NCI-H524 (cell line): ENCODE measurements at regions not wholly inside any gene's neighbourhood (a gene's known extent, or its start where the extent isn't known, plus 50 kb on each side); places are given as distances from the start of the nearest gene placed in this dataset.
A peak's percentile ranks its signal among the peaks of the same experiment; 100 is the strongest.
"Not testable (repeated sequence)": the region's sequence is repeated elsewhere in the genome, so short reads cannot be mapped to it uniquely, and the experiment has no call there.

ENCODE experiments used
- DNase-seq, 2 experiments: peaks; one replicate each; lab custom pipeline; 2025; lab: John Stamatoyannopoulos, UW

DNA sequence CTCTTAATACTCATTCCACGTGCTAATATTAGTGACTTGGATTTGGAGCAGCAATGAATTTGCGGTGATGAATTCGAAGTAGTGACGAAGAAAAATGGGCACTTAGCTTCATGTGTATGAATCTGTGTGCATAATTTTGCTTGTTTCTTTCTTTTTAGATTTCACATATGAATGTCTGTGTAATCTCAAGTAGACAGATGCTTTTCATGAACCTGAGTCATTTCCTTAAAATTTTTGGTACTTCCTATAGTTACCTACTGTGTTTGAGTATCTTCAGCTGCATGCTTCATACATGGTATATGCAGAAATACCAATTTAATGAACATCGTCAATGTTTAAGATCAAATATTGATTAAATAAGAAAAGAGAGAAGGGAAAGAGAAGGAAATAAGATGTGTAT lies 540.2 kb downstream of the RAB38 start:
- DNase-seq, result no peak

- no peak for DNase-seq
Measured at GRCh38 chr11:87634331-87634730, 540.9 kb downstream of the RAB38 start.

DNA sequence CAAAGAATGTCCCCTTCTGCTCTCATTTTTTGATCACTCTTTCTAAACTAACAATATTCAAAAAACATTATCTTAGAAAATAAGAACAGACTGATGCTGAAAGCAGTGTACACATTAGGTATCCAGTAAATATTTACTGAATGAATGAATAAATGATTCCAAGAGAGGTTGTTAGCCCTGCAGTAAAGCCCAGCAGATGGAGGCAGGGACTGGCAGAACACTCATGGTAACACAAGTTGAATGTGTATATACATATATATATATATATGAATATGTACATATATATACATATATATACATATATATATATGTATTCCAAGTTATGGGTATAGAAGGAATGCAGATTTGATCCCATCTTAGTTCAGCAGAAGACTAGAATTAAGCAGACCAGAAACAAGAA lies 546.3 kb downstream of the RAB38 start:
- no peak for DNase-seq

DNA sequence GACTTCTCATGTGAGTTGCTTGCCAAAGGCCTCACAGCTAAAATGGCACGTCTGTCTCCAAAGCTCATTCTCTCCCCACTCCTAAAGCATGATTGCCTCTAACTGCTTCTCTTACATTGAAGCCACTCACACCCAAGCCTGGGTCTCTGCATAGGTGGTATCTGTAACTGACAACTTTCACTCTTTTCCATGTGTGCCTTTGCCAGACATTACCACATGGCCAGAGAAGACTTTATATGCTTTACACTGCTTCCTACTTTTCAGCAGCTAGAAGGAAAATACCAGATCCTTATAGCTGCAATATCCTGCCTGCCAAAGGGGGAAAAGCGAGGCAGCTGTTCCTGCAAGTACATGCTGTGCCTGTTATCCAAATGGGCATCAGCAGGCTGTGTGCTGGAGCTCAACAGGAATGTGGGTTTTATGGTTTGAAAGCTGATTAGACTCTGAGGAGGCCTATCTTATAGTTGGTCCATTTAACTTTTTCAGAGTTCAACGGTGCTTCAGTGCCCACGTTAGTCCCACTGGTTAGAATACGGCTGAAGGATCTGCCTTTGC lies 547.1 kb downstream of the RAB38 start:
- DNase-seq, result peak in 1 of 2 experiments; percentile 12

DNA sequence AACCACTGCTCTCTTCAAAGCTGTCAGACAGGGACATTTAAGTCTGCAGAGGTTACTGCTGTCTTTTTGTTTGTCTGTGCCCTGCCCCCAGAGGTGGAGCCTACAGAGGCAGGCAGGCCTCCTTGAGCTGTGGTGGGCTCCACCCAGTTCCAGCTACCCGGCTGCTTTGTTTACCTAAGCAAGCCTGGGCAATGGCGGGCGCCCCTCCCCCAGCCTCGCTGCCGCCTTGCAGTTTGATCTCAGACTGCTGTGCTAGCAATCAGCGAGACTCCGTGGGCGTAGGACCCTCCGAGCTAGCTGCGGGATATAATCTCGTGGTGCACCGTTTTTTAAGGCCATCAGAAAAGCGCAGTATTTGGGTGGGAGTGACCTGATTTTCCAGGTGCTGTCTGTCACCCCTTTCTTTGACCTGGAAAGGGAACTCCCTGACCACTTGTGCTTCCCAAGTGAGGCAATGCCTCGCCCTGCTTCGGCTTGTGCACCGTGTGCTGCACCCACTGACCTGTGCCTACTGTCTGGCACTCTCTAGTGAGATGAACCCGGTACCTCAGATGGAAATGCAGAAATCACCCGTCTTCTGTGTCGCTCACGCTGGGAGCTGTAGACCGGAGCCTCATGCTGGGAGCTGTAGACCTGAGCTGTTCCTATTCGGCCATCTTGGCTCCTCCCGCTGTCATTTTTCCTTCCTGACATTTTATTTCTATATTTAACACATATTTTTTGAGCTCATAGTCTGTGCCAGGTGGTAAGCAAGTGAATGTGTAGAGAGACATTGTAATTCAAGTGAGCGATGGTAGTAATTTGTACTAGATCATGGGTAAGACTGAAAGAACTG lies 551.5 kb downstream of the RAB38 start:
- DNase-seq, result not testable (repeated sequence)

DNA sequence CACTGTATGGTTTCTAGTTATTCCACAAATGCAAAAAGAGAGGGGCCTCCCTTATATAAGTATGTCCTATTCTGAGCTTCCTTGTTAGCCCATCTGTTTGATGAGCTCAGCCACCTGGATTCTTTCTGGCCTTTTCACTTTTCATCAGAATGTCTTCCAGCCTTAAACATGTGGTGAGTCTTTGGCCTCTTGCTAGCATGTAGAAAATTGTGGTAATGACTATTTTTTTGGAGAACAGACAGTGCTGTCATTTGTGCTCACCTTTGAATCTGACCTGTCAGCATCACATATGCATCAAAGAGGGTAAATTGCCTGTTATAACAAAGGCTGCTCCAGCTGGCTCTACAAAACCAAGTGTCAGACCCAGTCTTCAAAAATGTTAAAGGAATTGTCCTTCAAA lies 558.7 kb downstream of the RAB38 start:
- peak in 1 of 2 experiments; percentile 56 for DNase-seq

DNA sequence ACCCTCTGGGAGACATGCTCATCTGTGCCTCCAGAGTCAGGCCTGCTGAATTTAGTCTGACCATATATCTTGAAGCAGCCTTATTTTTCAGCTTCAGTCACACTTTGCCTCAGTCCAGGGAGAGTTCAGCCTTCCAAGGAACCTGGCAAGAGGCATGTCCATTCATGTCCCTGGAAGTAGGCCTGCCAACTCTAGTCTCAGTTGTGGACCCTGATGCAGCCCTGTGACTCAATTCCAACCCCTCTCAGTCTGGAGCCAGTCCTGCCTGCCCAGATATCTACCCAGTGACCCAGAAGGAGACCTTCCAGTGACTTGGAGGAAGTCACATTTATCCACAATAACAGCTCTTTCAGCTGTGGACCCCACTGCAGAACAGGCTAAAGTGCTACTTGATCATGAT lies 566.6 kb downstream of the TMEM135 start:
- no peak for DNase-seq

DNA sequence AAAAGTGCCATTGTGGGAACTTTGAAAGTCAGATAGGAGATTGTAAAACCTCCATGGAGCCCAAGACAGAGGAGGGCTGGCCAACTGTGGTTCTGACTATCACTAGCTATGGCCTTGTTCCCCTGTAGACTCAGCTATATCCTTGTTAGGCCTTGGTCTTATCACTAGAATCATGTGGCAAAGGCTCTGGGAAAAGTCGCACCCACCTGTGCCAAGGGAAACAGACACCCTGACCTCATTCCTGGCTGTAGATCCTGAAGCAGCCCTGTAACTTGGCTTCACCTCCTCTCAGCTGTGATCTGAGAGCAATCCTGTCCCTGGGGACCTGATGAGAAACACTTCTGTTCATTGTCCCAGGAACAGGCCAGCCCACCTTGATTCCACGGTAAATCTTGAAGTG lies 566.2 kb downstream of the TMEM135 start:
- no peak for DNase-seq

GRCh38 chr11:87602776-87603175 lies 565.0 kb downstream of the TMEM135 start:
- no peak for DNase-seq

- peak in 1 of 2 experiments; percentile 27 for DNase-seq
Measured at GRCh38 chr11:87600938-87601337, 563.2 kb downstream of the TMEM135 start.

- peak in 1 of 2 experiments; percentile 68 for DNase-seq
Measured at GRCh38 chr11:87597725-87598124, 560.0 kb downstream of the TMEM135 start.

- DNase-seq, result peak; percentile 87
Measured at GRCh38 chr11:87596176-87596575, 558.4 kb downstream of the TMEM135 start.

DNA sequence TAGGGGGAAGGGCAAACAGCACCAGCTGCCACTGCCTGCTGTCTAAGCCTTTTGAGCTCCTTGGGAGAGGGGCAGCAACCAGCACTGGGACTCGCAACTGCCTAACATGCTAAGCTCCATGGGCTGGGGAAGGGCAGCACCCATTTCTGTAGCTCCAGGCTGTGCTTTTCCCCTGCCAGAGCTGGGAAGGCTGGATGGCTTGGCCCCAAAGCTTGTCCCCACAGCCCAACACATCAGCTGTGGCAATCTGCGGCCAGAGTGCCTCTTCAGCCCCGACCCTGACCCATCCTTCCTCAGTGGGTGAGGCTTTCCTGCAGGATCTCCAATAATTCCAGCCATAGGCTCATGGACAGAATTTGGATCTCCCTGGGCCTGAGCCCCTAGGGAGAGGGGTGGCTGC lies 551.3 kb downstream of the TMEM135 start:
- DNase-seq, result peak; percentile 83 to 95

- DNase-seq, result not testable (repeated sequence)
Measured at GRCh38 chr11:87585613-87586012, 547.9 kb downstream of the TMEM135 start.

DNA sequence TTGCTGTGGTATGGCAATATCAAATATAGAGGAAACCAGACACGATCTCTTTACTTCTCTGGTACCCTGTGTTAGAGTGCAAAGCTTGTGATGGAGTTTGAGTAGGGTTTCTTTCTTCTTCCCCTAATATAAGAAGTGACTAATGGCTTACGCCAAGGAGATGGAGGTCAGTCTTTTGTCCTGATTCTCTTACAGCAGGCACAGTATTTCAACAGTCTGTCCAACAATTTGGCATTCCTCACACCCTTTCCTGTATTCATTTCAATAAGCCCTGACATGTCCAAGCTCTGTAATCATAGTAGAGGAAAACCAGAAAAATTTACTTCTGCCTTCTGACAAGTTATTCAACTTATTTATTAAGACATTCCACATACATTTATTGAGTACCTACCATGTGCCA lies 546.2 kb downstream of the TMEM135 start:
- DNase-seq, result no peak

GRCh38 chr11:87575088-87575487 lies 537.4 kb downstream of the TMEM135 start:
- no peak for DNase-seq

DNA sequence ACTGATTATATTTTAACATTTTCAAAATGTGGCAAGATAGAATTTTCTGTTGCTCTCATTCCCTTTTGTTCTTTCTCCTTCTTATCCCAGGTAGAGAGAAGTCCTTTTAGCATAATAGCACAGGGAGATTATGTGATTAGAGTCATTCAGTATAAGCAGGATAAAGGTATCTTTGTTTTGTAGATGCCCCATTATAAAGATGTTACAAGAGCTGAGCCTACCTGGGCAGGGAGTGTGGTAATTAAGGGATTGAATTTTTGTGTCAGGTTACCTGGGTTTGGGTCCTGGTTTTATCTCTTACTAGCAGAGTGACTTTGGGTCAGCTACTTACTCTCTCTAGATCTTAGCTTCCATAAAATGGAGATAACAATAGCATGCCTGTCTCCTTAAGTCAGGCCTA lies 536.5 kb downstream of the TMEM135 start:
- DNase-seq, result no peak

- DNase-seq, result no peak
Measured at GRCh38 chr11:87573708-87574107, 536.0 kb downstream of the TMEM135 start.

GRCh38 chr11:87572881-87573280 lies 535.1 kb downstream of the TMEM135 start:
- no peak for DNase-seq

DNA sequence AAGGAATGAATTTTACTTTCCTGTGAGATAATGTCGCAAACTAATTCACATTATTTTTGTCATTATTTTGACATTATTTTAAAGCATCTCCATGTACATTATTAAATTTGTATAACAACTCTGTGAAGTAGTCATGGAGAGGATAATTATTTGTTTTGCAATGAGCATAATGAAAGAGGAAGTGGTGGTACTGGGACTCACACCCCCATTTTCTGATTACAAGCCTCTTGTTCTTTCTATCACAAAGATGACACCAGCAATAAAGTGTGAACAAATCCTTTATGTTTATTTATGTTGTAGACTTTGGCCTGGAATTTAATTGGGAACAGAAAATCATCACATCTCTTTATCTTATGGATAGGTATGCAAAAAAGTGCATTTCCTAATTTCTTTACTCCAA lies 522.6 kb downstream of the TMEM135 start:
- no peak for DNase-seq

DNA sequence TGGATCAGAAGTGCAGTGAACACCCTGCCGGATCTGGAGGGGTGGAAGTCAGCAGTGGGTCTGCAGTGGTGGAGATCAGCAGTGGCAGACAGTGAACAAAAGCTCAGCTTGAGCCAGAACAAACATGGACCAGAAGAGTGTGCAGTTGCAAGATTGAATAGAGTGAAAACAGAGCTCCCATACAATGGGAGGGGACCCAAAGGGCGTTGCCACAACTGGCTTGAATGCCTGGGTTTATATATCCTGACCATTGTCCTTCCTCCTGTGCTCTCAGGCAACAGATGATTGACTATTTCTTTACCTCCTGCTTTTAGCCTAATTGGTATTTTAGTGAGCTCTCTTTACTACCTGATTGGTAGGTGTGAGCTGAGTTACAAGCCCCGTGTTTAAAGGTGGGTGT lies 522.1 kb downstream of the TMEM135 start:
- not testable (repeated sequence) for DNase-seq

DNA sequence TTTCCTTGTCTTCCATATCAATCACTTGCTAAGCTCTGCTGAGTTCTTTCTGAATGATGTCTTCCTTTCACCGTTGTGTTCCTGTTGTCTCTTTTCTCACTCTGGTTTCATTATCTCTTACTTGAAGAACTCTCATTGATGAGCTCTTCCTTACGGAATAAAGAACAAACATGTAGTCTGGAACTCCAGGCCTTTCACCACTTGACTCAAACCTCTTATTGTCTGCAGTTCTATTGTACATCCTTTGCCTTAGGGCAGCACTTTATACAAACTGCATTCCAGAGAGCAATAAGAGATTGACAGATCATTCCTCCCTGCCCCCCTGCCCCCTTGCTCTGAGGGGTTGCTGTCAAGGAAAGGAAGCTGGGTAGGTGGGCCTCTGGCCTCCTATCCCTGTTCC lies 517.4 kb downstream of the TMEM135 start:
- DNase-seq, result no peak

DNA sequence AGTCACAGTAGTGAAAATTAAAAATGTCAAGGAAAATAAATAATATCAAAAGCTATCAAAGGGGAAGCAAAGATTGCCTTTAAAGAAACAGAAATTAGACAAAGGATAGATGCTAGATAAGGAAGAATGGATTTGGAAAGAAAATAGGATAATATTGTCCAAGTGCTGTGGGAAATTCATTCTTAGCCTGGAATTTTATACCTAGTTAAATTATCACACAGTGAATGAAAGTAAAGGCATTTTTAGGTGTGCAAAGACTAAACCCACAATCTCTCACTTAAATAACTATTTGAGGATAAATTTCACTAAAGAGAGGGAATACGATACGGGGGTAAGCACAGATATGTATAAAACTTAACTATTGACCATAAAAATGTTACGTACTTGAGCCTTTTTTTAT lies 511.1 kb downstream of the TMEM135 start:
- DNase-seq, result no peak

DNA sequence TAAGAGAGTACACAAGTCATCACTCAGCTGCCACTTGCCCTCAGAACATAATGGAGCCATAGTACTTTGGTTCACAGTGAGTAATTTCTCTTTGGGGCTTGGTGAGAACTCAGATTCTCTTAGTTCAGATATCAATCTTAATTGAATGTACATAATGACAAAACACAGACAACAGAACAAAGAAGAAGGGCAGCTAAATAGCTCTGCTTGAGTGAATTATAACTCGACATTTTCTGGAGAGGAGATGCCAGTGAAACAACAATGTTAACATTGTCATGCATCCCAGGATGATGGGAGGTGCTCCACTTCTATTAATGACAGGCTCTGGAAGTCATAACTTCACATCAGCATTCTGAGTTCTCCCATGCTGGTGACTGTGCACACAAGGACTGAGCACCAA lies 508.1 kb downstream of the TMEM135 start:
- DNase-seq, result no peak
